Activated CD4-positive, alpha-beta T cell treated with anti-CD3 and anti-CD28 coated beads for 48 hours (primary cell): ENCODE measurements at regions not wholly inside any gene's neighbourhood (a gene's known extent, or its start where the extent isn't known, plus 50 kb on each side); places are given as distances from the start of the nearest gene placed in this dataset.
"Not testable (repeated sequence)": the region's sequence is repeated elsewhere in the genome, so short reads cannot be mapped to it uniquely, and the experiment has no call there.

Experiments used
- DNase-seq: peaks from one replicate; pipeline ENCODE4 v3.0.0-alpha.2; 2020

DNA sequence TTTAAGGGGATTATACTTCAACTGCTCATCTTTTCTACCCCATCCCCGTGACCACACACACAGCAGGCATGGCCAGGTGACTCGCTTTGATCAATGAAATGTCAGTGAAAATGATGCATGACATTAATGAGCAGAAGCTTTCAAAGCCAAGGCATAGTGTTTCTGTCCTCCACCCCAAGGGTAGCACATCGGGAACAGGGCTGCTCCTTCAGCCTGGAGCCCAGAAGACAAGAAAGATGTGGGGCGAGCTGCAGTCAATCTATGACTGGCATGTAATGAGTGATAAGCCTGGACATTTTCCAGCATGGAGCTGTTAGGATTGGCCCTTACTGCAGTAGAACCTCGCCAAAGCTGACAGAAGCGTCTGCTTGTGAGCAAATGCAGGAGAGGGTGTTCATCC lies 122.6 kb upstream of the IRX2 start:
- DNase-seq, result no peak

DNA sequence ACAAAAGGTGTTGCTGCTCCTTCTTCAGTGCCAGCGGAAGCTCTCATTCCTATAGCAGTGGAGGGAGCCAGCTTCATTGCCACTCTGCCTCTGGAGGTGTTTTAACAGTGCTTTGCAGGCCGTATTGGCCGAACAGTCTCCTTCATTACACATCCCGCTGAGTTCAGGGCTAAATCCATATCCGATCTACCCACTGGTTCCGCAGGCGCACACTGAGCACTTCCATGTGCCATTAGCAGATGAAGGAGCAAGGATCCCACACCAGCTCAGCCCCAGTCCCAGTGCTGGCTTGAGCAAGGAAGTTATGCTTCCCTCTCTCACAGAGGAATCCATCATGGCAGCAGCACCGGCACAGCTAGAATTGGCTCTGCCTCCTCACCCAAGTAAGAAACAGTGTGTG lies 121.2 kb upstream of the IRX2 start:
- no peak for DNase-seq

DNA sequence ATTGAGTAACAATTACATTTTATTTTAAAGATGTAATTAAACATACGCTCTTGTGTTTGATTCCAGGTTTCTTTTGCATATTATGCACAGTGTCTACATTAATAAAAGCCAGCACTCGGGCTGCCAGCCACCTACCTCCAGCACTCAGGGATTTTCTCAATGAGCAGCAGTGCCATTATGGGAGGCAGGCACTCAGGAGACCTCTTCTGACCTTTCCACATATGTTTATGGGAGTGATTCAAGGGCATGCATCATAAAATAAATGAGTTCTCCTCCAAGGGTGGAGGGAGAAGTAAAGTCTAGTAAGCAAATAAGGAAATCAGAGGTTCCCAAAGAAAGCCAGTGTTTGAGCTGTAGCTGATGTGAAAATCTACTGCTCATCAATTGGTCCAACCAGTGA lies 119.8 kb upstream of the IRX2 start:
- no peak for DNase-seq

DNA sequence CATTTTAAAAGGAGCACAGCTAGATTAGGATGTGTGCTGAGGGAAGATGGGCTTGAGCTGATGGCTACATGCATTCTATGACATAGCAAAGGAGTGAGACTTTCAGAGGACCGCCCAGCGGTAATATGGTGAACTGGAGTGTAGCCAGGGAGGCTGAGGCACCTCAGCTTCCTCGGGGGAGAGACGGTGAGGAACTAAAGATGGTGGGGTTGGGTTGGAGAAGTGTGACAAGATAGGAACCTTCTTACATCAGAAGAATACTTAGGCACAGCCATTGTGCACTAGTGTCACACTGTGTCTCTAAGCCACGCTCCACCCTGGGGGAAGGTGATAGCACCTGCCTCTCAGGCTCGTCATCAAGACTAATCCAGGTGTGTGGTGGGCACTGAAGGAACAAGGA lies 118.0 kb upstream of the IRX2 start:
- no peak for DNase-seq

DNA sequence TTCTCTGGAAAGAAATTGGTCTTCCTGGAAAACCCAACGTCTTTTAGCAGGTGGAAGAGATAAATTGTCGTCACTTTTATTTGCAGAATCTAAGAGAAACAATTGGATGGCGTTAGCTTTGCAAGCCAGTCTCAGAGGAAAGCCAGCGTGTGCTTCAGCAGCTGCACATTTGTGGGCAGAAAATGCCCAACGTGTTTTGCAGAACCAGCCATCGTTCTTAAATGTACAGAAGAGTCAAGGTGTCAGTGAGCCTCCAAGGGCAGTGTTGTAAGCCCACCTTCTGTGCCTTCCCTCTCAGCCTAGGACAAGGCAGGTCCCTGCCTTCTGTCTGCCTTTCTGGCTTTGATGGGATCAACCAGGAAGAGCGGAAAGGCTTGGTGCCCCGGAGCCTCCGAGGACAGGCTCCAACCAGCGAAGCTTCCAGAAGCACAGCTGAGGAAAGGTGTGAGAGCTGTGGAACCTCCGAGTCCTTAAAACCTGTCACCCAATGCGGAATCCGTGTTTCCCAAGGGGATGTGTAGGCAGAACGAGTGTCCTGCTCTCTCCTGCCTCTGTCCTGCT lies 116.0 kb upstream of the IRX2 start:
- DNase-seq, result no peak

DNA sequence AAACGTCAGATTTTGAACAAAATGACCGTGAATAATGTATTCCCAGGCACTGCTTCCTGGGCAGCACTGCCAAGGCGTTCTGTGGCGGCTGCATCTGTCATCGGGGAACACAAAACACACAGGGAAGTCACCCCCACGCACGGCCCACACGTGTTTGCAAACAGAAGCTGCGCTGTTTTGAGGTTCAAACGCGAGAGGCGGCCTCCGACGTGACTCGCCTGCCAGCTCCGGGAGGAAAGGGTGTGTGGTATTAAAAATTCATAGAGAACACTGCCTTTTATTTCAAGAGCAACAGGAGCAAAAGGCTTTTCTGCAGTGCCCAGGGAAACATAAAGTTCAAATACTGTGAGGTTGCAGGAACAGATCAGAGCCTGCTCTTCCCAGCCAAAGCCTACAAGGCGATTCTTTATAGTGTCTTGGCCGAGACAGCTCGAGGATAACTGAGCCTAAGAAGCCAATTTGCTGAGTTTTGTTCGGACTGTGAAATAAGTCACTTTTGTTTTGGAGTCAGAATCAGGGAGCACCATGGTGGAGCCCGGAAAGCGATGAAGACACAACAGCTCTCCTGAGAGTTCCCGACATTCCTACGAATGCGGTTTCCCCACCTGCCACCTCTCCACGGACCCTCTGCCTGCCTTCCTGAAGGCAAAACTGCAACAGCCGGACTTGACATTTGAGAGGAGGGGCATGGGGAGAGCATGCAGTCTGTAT lies 115.3 kb upstream of the IRX2 start:
- DNase-seq, result no peak

DNA sequence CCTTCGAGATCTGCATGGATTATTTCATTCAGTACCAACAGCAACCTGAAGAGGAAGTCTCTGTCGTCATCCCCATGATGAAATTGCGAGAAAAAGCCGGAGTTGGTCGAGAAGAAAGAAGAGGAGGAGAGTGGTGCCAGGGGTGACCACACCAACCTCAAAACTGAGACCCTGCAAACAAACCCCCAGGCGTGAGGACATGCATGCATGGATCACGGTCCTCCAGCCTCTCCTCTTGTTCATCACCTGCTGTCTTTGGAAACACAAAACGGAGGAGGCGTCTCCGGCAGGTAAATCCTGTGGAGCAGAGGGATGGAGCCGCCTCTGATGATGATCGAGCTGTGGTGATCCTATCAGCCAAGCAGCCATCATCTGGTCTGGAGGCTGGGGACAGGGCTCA lies 114.4 kb upstream of the IRX2 start:
- no peak for DNase-seq

DNA sequence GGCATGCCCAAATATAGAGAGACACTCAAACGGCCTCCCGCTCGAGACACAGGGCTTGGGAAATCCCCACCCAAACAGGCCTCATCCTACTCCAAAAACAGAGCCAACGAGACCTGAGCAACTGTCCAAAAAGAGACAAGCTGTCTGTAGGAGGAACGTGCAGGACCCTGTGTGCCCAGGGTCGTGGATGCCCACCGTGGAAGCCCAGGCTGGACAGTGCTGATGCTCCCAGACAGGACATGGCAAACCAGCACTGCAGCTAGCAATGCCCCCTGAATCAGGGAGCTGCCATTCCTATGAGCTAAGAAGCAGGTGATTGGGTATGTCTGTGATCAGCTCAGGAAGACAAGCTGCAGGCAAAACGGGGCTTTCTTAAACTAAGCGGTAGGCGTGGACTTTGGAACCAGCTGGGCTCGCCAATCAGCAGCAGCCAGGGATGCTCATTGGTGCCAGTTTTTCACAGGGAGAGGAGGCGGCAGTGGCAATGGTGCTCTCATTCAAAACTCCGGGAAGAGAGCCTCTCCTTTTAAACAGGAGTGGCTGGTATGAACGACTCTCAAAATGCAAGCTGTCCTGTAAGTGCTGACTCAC lies 113.1 kb upstream of the IRX2 start:
- DNase-seq, result no peak

DNA sequence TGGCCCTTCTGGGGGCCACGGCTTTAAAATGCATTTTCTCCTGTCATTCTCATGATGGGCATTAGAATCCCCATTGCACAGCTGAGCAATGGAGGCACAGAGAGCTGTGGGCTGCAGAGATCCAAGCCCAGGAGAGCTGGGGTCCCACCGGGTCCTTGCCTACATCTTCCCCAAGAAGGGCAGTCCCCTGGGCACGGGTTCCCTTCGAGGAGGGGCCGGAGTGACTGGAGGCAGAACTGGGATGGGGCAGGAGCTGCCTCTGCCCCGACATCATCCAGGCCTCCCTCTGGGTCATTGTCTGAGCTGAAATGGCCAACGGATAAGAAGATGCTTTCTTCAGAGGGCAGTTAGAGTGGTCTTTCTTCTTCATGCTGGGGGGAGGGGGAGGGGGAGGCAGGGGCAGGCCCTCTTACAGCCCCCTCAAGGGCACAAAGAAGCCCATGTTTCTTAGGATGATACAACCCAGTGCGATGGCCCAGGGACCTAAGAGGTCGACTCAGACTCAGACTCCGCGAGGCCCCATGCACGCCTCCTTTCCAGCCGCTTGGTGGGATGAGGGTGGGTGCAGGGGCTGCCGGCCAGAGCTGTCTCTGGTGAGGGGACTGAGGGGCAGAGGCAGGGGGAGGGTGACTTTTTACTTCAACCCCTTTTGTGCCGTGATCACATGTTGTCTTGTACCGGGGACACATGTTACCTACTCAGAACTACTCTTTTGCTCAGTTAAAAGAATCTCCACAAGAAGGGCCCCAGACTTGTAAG lies 112.4 kb upstream of the IRX2 start:
- DNase-seq, result no peak

DNA sequence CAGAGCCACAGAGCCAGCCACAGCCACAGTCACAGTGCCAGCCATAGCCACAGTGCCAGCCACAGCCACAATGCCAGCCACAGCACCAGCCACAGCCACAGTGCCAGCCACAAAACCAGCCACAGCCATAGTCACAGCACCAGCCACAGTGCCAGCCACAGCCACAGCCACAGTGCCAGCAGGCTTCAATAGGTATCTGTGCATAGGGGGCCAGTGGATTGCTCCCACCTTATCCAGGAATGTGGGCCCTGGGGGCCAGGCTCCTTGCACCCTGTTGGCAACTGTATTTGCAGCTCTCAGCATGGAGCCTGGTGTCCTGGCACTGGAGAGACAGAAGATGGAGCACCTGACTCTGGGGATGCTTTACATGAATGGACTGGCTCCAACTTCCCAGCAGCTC lies 111.7 kb upstream of the IRX2 start:
- no peak for DNase-seq

DNA sequence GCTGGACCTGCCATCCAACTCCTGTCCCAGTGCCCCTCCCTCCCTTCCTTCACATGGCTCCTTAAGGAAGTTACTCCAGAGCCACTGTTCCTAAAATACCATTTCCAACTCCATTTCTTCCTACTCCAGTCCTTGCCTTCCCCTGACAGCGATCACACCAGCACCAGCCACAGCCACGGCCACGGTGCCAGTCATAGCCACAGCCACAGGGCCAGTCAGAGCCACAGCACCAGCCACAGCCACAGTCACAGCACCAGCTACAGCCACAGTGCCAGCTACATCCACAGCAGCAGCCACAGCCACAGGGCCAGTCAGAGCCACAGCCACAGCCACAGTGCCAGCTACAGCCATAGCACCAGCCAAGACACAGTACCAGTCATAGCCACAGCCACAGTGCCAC lies 110.7 kb upstream of the IRX2 start:
- DNase-seq, result not testable (repeated sequence)

DNA sequence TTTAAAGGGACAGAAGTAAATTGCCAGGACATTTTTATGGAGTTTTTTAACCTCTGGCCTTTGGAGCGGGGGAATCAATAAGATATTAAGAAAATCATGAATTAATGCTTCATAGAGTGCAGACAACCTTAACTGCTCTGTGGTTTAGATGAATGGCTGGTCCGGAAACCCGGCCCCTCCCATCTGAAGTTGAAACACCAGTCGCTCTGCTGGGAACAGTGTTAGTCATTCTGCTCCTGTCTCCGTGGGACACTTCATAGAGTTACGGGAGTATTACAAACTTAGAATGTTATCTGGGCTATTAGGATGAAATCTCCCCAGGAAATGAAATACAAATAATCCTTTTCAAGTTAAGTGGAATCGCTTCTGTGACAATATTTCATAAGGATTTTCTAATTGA lies 110.1 kb upstream of the IRX2 start:
- no peak for DNase-seq

DNA sequence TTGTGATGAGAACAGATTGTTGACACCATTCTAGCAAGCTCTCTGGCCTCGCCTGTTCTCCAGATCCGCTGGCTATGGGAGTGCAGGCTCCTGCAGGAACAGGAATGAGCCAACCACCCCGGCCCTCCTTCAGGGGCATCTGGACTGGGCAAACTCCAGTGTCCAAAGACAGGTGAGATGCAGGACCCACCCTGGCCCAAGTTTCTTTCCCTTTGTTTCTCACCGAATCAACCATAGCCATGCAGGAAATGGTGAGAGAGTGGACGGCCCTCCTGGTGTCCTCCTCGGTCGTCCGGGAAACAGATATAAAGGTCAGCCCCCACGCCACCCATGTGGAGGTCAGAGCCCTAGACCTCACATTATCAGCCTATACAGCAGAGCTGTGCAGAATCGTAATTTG lies 108.6 kb upstream of the IRX2 start:
- no peak for DNase-seq

DNA sequence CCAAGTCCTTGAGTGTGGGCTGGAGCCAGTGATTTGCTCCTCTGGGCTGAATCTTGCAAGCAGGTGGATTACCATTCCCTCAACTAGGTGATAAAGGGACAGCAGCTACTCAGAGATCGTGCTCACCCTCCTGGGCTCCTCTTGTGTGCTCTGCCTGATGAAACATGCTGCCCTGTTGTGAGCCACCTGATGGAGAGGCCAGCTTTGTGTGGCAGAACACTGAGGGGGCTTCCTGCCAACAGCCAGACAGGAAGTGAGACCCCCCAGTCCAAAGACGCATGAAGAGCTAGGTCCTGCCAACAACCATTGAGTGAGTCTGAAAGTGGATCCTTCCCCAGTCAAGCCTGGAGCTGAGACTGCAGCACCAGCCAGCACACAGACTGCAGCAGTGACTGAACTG lies 106.4 kb upstream of the IRX2 start:
- DNase-seq, result no peak

DNA sequence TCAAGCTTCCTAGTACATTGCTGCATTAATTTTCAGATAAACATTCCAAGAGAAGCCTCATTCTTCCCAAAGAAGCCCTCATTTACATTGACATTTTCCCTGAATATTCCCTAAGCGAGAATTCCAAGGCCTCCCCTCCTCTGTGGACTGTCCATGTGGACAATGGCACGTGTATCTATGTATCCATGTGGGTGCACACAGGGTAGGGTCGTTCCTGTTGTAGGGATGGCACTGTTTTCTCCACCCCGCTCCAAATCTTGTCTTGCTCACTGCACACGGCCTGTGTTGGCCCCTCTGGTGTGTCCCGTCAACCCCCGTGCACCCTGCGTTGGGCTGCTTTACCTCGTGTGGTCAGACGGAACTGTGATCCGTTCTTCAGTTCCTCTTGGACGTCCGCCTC lies 104.7 kb upstream of the IRX2 start:
- DNase-seq, result no peak

DNA sequence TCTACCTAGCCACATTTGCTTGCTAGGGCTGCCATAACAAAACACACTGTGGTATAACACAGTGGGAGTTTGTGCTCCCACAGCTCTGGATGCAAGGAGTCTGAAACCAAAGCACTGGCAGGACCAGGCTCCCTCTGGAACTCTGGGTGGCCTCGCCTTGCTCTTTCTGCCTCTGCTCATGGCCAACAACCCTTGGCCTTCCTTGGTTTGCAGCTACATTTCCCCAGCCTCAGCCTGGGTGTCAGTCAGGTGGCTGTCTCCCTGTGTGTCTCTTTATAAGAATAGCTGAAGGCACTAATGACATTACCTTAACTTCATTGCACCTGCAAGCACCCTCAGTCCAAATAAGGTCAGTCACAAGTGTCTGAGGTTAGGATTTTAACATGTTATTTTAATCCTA lies 101.0 kb upstream of the IRX2 start:
- no peak for DNase-seq

DNA sequence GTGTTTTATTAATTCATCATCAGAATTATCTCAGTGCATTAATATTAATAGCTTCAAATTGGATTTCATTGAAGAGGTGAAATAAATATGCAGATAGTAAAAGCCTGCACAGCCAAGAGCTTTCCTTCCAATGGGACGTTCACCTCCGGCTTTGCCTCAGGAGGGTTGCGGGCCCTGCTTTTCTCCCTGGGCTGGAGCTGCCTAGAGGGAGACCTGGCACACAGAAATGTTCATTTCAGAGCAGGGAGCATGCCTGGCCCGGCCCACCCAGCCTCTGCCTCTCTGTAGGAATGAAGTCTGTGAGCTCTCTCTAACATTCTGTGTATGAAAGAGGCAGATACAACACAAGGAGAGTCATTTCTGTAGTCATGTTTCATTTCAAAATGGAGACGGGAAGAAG lies 100.4 kb upstream of the IRX2 start:
- no peak for DNase-seq

DNA sequence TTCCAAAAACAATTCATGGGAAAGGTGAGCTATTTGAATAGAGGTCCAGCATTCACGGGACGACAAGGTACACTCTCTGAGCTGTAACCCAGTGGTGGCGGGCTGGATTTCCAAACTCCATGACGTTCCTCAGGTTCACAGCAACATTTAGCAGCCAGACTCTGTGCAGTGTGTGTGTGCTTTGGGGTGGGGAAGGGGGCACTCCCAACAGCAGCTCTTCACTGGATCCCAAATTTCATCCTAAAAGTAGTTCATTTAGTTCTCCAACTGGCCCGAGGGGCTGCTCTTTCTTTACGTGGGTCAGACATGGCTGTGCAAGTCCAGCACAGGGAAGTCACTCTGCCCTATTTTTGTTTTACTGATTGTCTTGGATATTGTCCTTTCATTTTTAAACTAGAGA lies 98.0 kb upstream of the IRX2 start:
- no peak for DNase-seq

DNA sequence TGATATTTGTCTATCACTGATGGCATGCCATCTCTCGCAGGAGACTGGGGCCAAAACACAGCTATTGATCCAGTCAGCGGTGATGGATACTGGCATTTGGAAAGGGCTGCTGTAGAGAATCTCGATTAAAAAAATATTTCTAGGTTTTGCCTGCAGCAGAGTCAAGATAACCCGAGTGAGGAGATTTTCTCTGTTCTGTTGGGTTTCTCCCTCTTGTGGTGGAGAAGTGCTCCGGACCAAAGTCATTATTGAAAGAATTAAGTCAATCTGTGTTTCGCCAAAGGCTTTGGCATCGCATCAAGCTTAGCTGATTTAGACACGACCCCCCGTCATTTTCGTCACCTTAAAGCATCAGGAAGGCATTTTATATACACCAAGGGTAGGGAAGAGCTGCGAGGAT lies 97.1 kb upstream of the IRX2 start:
- DNase-seq, result no peak

DNA sequence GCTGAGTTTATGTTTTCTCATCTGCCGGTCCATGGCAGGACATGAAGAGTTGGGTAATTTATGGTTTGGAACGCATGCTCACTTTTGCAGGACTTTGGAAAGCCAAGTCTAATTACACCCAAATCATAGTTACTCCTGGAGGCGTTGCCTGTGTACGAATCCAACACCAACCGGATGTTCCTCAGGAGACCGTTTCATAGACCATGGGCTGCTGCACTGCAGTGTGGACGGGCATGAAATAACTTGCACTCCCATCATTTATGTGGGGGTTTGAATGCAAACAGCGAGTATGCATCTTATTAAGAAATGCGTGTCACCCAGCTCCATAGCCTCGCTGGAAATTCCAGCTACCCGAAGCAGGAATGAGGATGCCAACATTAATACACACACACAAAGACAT lies 96.1 kb upstream of the IRX2 start:
- no peak for DNase-seq

DNA sequence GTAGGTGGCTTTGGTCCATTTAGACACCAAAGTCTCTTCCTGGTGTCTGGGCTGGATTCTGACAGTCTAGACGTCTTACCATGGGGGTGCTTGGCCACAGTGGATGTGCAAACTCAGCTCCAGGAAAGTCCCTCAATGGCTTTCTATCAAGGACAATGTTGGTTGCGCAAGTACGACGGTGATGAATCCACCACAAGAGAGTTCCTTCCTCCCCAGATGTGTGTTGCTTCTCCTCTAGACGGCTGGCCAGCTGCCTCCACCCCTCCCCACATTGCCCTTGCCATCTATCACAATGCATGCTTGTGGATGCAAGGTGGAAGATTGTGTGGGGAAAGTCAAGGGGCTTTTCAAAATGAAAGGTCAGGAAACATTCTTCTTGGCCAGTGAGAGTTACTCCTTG lies 89.7 kb upstream of the IRX2 start:
- no peak for DNase-seq

DNA sequence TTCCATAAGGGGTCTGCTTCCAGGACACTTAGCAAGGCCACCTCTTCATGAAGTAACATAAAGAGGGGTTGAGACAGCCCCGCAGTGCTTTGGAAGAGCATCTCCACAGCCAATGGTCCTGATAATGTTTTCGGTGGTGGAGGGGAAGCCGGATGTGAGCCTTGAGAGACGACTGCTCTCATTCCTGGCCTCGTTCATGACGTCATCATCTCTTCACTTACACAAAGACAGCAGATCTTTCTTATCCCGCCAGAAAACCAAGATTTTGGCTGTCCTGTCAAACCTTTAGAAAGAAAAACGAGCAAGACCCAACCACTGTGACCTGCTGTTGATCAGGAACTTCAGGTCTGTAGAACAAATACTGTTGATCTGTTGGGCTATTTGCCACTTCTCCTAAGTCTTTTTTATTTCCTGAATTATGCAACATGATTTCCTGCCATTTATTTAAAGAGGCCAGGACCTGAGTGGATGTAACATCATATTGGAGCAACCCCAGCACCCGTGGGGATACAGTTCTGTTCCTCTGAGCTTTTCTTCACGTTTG lies 89.0 kb upstream of the IRX2 start:
- DNase-seq, result no peak

DNA sequence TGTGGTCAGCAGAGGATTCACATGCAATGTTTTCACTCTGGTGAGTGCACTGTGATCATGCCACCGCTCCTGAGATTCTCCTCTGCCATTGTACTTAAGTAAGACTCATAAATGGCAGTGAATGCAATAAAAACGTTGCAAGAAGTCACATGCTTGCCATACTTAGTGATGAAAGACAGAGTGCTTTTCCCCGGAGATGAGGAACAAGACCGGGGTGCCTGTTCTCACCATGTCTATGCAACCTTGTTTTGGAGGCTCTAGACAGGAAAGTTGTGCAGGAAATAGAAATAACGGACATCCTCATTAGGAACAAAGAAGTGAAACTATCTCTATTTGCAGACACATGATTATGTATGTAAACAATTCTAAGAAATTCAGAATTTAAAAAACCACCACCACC lies 84.7 kb upstream of the IRX2 start:
- no peak for DNase-seq

DNA sequence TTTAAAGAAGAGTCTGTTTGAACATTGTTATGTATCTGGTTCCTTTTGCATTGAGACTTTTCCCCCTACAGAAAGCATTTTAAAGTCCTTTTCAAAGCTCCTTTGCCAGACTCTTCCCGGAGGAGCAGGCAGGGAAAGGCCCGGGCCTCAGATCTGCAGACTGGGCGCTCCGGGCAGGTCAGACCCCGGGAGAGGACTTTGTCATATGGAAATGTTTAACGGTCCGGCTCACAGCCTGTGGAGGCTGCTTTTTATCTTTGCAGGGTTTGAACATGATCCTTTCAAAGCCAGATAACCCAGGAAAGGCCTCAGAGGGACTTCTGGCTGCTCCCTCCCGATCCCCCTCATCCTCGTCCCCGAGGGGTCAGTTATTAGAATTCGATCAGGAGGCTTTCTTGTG lies 82.1 kb upstream of the IRX2 start:
- DNase-seq, result no peak
